Gastrocnemius medialis (tissue), 4 donors: ENCODE measurements at regions not wholly inside any gene's neighbourhood (a gene's known extent, or its start where the extent isn't known, plus 50 kb on each side); places are given as distances from the start of the nearest gene placed in this dataset.

ENCODE experiments used
- ATAC-seq, 2 donors: fragments of 150-250 bp; one replicate each; pipeline ENCODE4 v1.9.1; 2016
- DNase-seq, 2 donors: peaks; one replicate each; pipeline ENCODE4 v3.0.0-alpha.2; 2019
- H3K27ac ChIP-seq, 4 donors: fragments of 200-600 bp; sonication (generic); 1 replicate in 1 of 4; 2 replicates in 3 of 4; pipeline ENCODE4 v1.5.1; 2016 to 2018; ENCODE audit warnings: mild to moderate bottlenecking in 2 of 4, moderate library complexity in 1 of 4
- H3K27me3 ChIP-seq, 3 donors: fragments of 200-600 bp; sonication (generic) in 2 of 3; 1 replicate in 1 of 3; 2 replicates in 2 of 3; pipeline versions ENCODE4 v1.5.1 to v1.6.0; 2016 to 2019; ENCODE audit warnings: mild to moderate bottlenecking in 1 of 3, moderate library complexity in 1 of 3
- H3K36me3 ChIP-seq, 2 donors: fragments of 200-600 bp; sonication (generic) in 1 of 2; one replicate each; pipeline ENCODE4 v1.5.1; 2017 to 2018
- H3K4me1 ChIP-seq, 2 donors: fragments of 200-600 bp; sonication (generic) in 1 of 2; one replicate each; pipeline ENCODE4 v1.5.1; 2016 to 2017; ENCODE audit warnings: mild to moderate bottlenecking in 2 of 2
- H3K4me3 ChIP-seq, 4 donors: fragments of 200-600 bp; sonication (generic) in 3 of 4; 1 replicate in 1 of 4; 2 replicates in 3 of 4; pipeline ENCODE4 v1.5.1; 2016 to 2019; ENCODE audit warnings: mild to moderate bottlenecking in 2 of 4
- H3K9me3 ChIP-seq, 3 donors: fragments of 200-600 bp; sonication (generic) in 2 of 3; 1 replicate in 1 of 3; 2 replicates in 2 of 3; pipeline ENCODE4 v1.5.1; 2016 to 2019
- CTCF ChIP-seq, 5 experiments: fragments of 450-650 bp in 3 of 5; fragments of 200-600 bp in 2 of 5; sonication (generic) in 2 of 5; IDR thresholded peaks in 4 of 5; conservative IDR thresholded peaks in 1 of 5; 1 replicate in 4 of 5; 2 replicates in 1 of 5; pipeline ENCODE4 v1.5.1; 2016 to 2019; ENCODE audit warnings: antibody characterized with exemption in 5 of 5, mild to moderate bottlenecking in 3 of 5, moderate library complexity in 3 of 5
- POLR2A ChIP-seq, 2 donors: fragments of 450-650 bp; IDR thresholded peaks; one replicate each; pipeline ENCODE4 v1.6.1; 2017; ENCODE audit warnings: antibody characterized with exemption in 2 of 2, mild to moderate bottlenecking in 2 of 2, moderate library complexity in 2 of 2
- in situ Hi-C, 4 donors: fragments of 200-750 bp; cut with MboI; loops; one replicate each; pipeline versions ENCODE4 v1.15.0 to v1.8.0; 2017; ENCODE audit warnings: low sequenced_read_pairs in 4 of 4
- intact Hi-C: fragments of 100-400 bp; cut with DNase I; formaldehyde crosslinking; loops from one replicate; pipeline ENCODE4 v1.15.1; 2023; ENCODE audit warnings: low total_unique reads

DNA sequence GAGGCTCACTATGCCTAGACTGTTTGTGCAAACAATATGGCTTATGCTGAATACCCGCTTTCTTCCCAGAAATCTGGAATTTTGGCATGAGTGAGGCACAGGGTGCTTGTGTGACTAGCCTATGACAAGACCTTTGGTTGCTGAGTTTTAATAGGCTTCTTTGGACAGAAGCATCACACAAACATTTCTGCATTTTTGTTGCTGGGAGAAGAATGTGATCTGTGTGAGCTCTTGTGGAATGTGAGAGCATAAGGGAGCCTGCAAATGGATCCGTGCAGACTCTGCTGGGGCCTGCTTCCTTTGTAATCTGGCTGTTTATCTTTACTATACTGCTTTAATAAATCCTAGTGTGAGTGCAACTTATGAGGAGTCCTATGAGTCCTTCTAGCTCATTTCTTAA lies 83.0 kb upstream of the ZDHHC17 start:
- Histone ChIP-seq H3K4me1 (no peaks in the 10 kb centered on the region), H3K9me3 (no peaks in the 10 kb centered on the region), H3K4me3 (no peak overlapping the region), H3K27ac (no peak overlapping the region), H3K27me3 (no peaks in the 10 kb centered on the region), H3K36me3 (no peaks in the 10 kb centered on the region)
- ATAC-seq = no peak
- intact Hi-C loops = no loop called here
- TF ChIP-seq CTCF (IDR thresholded peaks at IDR 0.05 in 4 of 5, conservative IDR thresholded peaks at IDR 0.05 in 1 of 5) (no peak), POLR2A (IDR thresholded peaks at IDR 0.05) (no peak)
- no peak for DNase-seq
- in situ Hi-C loops = no loop called here

DNA sequence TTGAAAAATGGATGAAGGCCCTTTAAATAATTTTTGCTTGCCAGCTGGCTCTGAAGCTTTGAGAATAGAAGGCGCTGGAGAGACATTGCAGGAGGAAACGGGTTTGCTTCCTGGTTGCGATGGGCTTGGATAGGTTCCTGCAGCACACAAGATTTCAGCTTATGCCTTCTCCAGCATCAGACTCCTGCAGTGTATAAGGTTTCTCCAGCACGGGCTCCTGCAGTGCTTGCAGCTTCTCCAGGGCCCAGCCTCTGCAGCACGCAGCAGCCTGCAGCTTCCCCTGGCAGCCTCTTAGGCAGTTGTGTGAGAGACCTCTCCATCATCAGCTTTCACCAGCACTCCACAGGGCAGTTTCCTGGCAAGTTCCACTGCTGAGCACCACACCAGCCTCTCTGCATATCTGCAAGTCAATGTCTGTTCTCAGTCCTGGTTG lies 78.7 kb upstream of the ZDHHC17 start:
- H3K9me3 ChIP-seq = no peaks in the 10 kb centered on the region
- no peaks in the 10 kb centered on the region for H3K4me1 ChIP-seq
- TF ChIP-seq CTCF (IDR thresholded peaks at IDR 0.05 in 4 of 5, conservative IDR thresholded peaks at IDR 0.05 in 1 of 5) = no peak
- no peak for TF ChIP-seq POLR2A (IDR thresholded peaks at IDR 0.05)
- H3K4me3 ChIP-seq = no peak overlapping the region
- in situ Hi-C loops (no loop called here), intact Hi-C loops (no loop called here)
- ATAC-seq (no peak), DNase-seq (no peak)
- no peaks in the 10 kb centered on the region for H3K27me3 ChIP-seq
- H3K36me3 ChIP-seq = no peaks in the 10 kb centered on the region
- H3K27ac ChIP-seq = no peak overlapping the region

GRCh38 chr12:76687981-76688380 lies 75.9 kb upstream of the ZDHHC17 start:
- no peaks in the 10 kb centered on the region for H3K27me3 ChIP-seq
- H3K4me3 ChIP-seq = no peak overlapping the region
- H3K9me3 ChIP-seq = no peaks in the 10 kb centered on the region
- no peaks in the 10 kb centered on the region for H3K4me1 ChIP-seq
- intact Hi-C loops = no loop called here
- no peak overlapping the region for H3K27ac ChIP-seq
- TF ChIP-seq POLR2A (IDR thresholded peaks at IDR 0.05) (no peak), CTCF (IDR thresholded peaks at IDR 0.05 in 4 of 5, conservative IDR thresholded peaks at IDR 0.05 in 1 of 5) (no peak)
- in situ Hi-C loops = no loop called here
- no peak for DNase-seq
- no peaks in the 10 kb centered on the region for H3K36me3 ChIP-seq
- no peak for ATAC-seq

- ATAC-seq (no peak), DNase-seq (no peak)
- no peak overlapping the region for H3K27ac ChIP-seq
- TF ChIP-seq POLR2A (IDR thresholded peaks at IDR 0.05) = no peak
- TF ChIP-seq CTCF (IDR thresholded peaks at IDR 0.05 in 4 of 5, conservative IDR thresholded peaks at IDR 0.05 in 1 of 5) = no peak
- H3K27me3 ChIP-seq = no peaks in the 10 kb centered on the region
- intact Hi-C loops (no loop called here), in situ Hi-C loops (no loop called here)
- H3K4me3 ChIP-seq = no peak overlapping the region
- no peaks in the 10 kb centered on the region for H3K36me3 ChIP-seq
- H3K4me1 ChIP-seq = no peaks in the 10 kb centered on the region
- no peaks in the 10 kb centered on the region for H3K9me3 ChIP-seq
Observed at GRCh38 chr12:76688631-76689030, 75.3 kb upstream of the ZDHHC17 start.

- ATAC-seq = no peak
- H3K36me3 ChIP-seq = no peaks in the 10 kb centered on the region
- no peak overlapping the region for H3K4me3 ChIP-seq
- DNase-seq = no peak
- intact Hi-C loops (no loop called here), in situ Hi-C loops (no loop called here)
- no peaks in the 10 kb centered on the region for H3K27me3 ChIP-seq
- no peaks in the 10 kb centered on the region for H3K4me1 ChIP-seq
- no peak for TF ChIP-seq POLR2A (IDR thresholded peaks at IDR 0.05)
- TF ChIP-seq CTCF (IDR thresholded peaks at IDR 0.05 in 4 of 5, conservative IDR thresholded peaks at IDR 0.05 in 1 of 5) = no peak
- no peak overlapping the region for H3K27ac ChIP-seq
- H3K9me3 ChIP-seq = no peaks in the 10 kb centered on the region
Observed at GRCh38 chr12:76690921-76691700, 72.8 kb upstream of the ZDHHC17 start.
